SK-N-SH treated with all-trans-retinoic acid at 6 μM for 48 hours (cell line): ENCODE measurements at regions not wholly inside any gene's neighbourhood (a gene's known extent, or its start where the extent isn't known, plus 50 kb on each side); places are given as distances from the start of the nearest gene placed in this dataset.

ENCODE experiments used
- ATAC-seq: fragments of 200-7000 bp; cut with Tn5 transposase; 3 replicates; pipeline ENCODE4 v1.9.1; 2020; ENCODE audit warnings: mild to moderate bottlenecking, moderate library complexity
- ARNTL ChIP-seq: fragments of 450-650 bp; formaldehyde crosslinking; IDR thresholded peaks from 2 replicates; pipeline ENCODE4 v1.5.0; 2020; ENCODE audit warnings: low read depth, mild to moderate bottlenecking, moderate library complexity, borderline replicate concordance
- BACH2 ChIP-seq: fragments of 250-450 bp; sonication (Bioruptor Pico); IDR thresholded peaks from 2 replicates; pipeline ENCODE4 v1.9.0; 2021; ENCODE audit warnings: mild to moderate bottlenecking, borderline replicate concordance
- CSDC2 ChIP-seq: fragments of 250-450 bp; sonication (Bioruptor Pico); IDR thresholded peaks from 2 replicates; pipeline ENCODE4 v1.5.0; 2020; ENCODE audit warnings: mild to moderate bottlenecking, moderate library complexity
- CSRNP3 ChIP-seq: fragments of 250-450 bp; sonication (Bioruptor Pico); IDR thresholded peaks from 2 replicates; pipeline ENCODE4 v1.5.1; 2021; ENCODE audit warnings: mild to moderate bottlenecking, moderate library complexity
- ESRRG ChIP-seq: fragments of 250-450 bp; sonication (Bioruptor Pico); IDR thresholded peaks from 2 replicates; pipeline ENCODE4 v1.6.1; 2021; ENCODE audit warnings: mild to moderate bottlenecking
- GLIS3 ChIP-seq: fragments of 250-450 bp; sonication (Bioruptor Pico); IDR thresholded peaks from 2 replicates; pipeline ENCODE4 v1.5.0; 2020; ENCODE audit warnings: mild to moderate bottlenecking, moderate library complexity
- ISL1 ChIP-seq: fragments of 250-450 bp; sonication (Bioruptor Pico); IDR thresholded peaks from 2 replicates; pipeline ENCODE4 v2.1.2; 2022; ENCODE audit warnings: mild to moderate bottlenecking, moderate library complexity
- OSR1 ChIP-seq: fragments of 250-450 bp; sonication (Bioruptor Pico); IDR thresholded peaks from 2 replicates; pipeline ENCODE4 v1.8.0; 2022; ENCODE audit warnings: moderate library complexity, mild to moderate bottlenecking, inconsistent platforms
- PATZ1 ChIP-seq: fragments of 250-450 bp; sonication (Bioruptor Pico); IDR thresholded peaks from 2 replicates; pipeline ENCODE4 v1.8.0; 2020; ENCODE audit warnings: mild to moderate bottlenecking, moderate library complexity, borderline replicate concordance
- PPARA ChIP-seq: fragments of 250-450 bp; sonication (Bioruptor Pico); IDR thresholded peaks from 2 replicates; pipeline ENCODE4 v1.5.0; 2020; ENCODE audit warnings: mild to moderate bottlenecking, borderline replicate concordance
- SNAI2 ChIP-seq: fragments of 250-450 bp; sonication (Bioruptor Pico); IDR thresholded peaks from 2 replicates; pipeline ENCODE4 v1.5.0; 2020; ENCODE audit warnings: mild to moderate bottlenecking, moderate library complexity
- TCF4 ChIP-seq: fragments of 250-450 bp; sonication (Bioruptor Pico); IDR thresholded peaks from 2 replicates; pipeline ENCODE4 v1.8.0; 2021; ENCODE audit warnings: mild to moderate bottlenecking, moderate library complexity, borderline replicate concordance
- TOX ChIP-seq: fragments of 250-450 bp; sonication (Bioruptor Pico); IDR thresholded peaks from 2 replicates; pipeline ENCODE4 v1.8.0; 2021; ENCODE audit warnings: mild to moderate bottlenecking, moderate library complexity, borderline replicate concordance
- TSHZ2 ChIP-seq: fragments of 250-450 bp; sonication (Bioruptor Pico); IDR thresholded peaks from 2 replicates; pipeline ENCODE4 v1.5.0; 2020; ENCODE audit warnings: mild to moderate bottlenecking, moderate library complexity
- ZC3H10 ChIP-seq: fragments of 250-450 bp; sonication (Bioruptor Pico); IDR thresholded peaks from 2 replicates; pipeline ENCODE4 v1.5.1; 2021; ENCODE audit warnings: mild to moderate bottlenecking, moderate library complexity
- ZFP30 ChIP-seq: fragments of 450-650 bp; formaldehyde crosslinking; IDR thresholded peaks from 2 replicates; pipeline ENCODE4 v1.5.0; 2022; ENCODE audit warnings: mild to moderate bottlenecking, moderate library complexity
- ZNF565 ChIP-seq: fragments of 450-650 bp; formaldehyde crosslinking; conservative IDR thresholded peaks from 2 replicates; pipeline ENCODE4 v1.5.0; 2020; ENCODE audit warnings: low read depth, mild to moderate bottlenecking, moderate library complexity
- ZNF70 ChIP-seq: fragments of 450-650 bp; formaldehyde crosslinking; IDR thresholded peaks from 2 replicates; pipeline ENCODE4 v1.5.0; 2020; ENCODE audit warnings: mild to moderate bottlenecking, moderate library complexity
- ZNF8 ChIP-seq: fragments of 450-650 bp; formaldehyde crosslinking; IDR thresholded peaks from 2 replicates; pipeline ENCODE4 v1.5.0; 2020; ENCODE audit warnings: mild to moderate bottlenecking, moderate library complexity
- TF ChIP-seq, protein P1 (sequence below): fragments of 250-450 bp; sonication (Bioruptor Pico); IDR thresholded peaks from 2 replicates; pipeline ENCODE4 v1.5.1; 2020; ENCODE audit warnings: low read depth, mild to moderate bottlenecking, moderate library complexity
- TF ChIP-seq, protein P2 (sequence below): fragments of 250-450 bp; sonication (Bioruptor Pico); IDR thresholded peaks from 2 replicates; pipeline ENCODE4 v1.8.0; 2021; ENCODE audit warnings: low read depth, mild to moderate bottlenecking, moderate library complexity, borderline replicate concordance

DNA sequence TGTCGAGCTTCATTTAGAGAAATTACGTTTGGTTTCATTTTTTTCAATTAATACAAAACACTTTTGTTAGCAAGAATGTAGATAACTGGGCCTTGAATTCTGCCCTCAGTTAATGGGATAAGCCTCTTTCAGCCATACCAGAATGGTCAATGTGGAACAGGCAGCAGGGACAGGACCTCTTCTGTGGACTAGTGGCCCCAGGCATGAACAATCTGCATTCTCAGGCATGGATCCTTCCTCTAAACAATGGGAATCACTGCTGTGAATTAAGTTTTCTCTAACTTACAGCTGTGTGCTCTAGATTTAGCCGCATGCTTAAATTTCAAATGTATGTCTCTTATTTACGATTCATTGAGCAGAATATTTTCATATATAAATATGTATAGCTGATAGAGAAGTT, 237.7 kb upstream of the PRKCQ start (continued):
- TF ChIP-seq ARNTL (CRISPR knock-in tag), result no peak

DNA sequence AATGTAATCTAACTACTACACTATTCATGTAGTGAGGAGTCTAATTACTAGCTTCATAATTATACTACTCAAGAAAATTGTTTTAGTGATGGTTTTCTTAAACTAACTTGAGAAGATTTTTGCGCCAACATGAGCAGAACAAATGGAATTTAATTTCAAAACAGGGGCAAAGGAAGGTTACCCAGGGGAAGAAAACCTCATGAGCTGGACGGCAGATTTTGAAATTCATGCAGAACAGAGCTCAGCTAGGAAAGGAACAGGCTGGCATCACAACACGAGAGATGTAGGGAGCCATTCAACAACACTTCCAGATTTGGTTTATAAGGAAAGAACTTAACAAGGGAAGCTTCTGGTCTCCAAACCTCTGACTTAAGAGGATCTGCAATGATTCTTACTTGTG, 235.3 kb upstream of the PRKCQ start:
- TF ChIP-seq ESRRG (CRISPR knock-in tag), result no peak
- no peak for TF ChIP-seq TCF4 (CRISPR knock-in tag)
- TF ChIP-seq GLIS3, result no peak
- TF ChIP-seq ARNTL (CRISPR knock-in tag), result no peak
- no peak for TF ChIP-seq TOX (CRISPR knock-in tag)
- TF ChIP-seq, protein P1, sequence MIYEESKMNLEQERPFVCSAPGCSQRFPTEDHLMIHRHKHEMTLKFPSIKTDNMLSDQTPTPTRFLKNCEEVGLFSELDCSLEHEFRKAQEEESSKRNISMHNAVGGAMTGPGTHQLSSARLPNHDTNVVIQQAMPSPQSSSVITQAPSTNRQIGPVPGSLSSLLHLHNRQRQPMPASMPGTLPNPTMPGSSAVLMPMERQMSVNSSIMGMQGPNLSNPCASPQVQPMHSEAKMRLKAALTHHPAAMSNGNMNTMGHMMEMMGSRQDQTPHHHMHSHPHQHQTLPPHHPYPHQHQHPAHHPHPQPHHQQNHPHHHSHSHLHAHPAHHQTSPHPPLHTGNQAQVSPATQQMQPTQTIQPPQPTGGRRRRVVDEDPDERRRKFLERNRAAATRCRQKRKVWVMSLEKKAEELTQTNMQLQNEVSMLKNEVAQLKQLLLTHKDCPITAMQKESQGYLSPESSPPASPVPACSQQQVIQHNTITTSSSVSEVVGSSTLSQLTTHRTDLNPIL (CRISPR knock-in tag), result no peak
- TF ChIP-seq ISL1 (CRISPR knock-in tag), result no peak
- TF ChIP-seq, protein P2, sequence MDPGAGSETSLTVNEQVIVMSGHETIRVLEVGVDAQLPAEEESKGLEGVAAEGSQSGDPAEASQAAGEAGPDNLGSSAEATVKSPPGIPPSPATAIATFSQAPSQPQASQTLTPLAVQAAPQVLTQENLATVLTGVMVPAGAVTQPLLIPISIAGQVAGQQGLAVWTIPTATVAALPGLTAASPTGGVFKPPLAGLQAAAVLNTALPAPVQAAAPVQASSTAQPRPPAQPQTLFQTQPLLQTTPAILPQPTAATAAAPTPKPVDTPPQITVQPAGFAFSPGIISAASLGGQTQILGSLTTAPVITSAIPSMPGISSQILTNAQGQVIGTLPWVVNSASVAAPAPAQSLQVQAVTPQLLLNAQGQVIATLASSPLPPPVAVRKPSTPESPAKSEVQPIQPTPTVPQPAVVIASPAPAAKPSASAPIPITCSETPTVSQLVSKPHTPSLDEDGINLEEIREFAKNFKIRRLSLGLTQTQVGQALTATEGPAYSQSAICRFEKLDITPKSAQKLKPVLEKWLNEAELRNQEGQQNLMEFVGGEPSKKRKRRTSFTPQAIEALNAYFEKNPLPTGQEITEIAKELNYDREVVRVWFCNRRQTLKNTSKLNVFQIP (CRISPR knock-in tag), result no peak
- TF ChIP-seq ZNF8 (CRISPR knock-in tag), result no peak
- TF ChIP-seq ZNF70, result no peak
- TF ChIP-seq OSR1 (CRISPR knock-in tag), result no peak
- no peak for TF ChIP-seq ZC3H10
- TF ChIP-seq CSRNP3 (CRISPR knock-in tag), result no peak
- no peak for TF ChIP-seq BACH2 (CRISPR knock-in tag)
- TF ChIP-seq SNAI2 (CRISPR knock-in tag), result no peak
- TF ChIP-seq PATZ1, result no peak
- ATAC-seq, result no peak

DNA sequence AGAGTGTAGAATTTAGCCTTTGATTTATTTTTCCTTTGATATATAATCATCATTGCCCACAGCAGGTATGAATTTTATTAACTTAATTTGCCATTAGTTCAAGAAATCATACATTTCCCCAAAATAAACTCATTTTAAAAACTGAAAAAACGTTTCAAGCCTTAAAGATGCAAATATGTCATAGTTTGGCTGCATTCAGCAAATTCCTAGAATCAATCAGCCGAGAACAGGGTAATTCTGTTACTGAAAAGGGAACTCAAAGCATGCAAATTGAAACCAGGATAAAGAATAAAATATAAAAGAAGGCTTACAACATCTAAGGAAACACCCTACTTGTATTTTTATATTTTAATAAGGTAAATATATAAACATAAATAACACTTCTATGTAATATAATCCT, 233.8 kb upstream of the PRKCQ start:
- ATAC-seq, result no peak

More for the DNA sequence above, 233.8 kb upstream of the PRKCQ start:
- no peak for TF ChIP-seq OSR1 (CRISPR knock-in tag)
- no peak for TF ChIP-seq SNAI2 (CRISPR knock-in tag)
- no peak for TF ChIP-seq ARNTL (CRISPR knock-in tag)
- TF ChIP-seq CSRNP3 (CRISPR knock-in tag), result no peak
- no peak for TF ChIP-seq ISL1 (CRISPR knock-in tag)
- TF ChIP-seq GLIS3, result no peak
- no peak for TF ChIP-seq PATZ1
- TF ChIP-seq, protein P1 (CRISPR knock-in tag), result no peak
- no peak for TF ChIP-seq ZNF70
- TF ChIP-seq ZFP30 (CRISPR knock-in tag), result no peak
- TF ChIP-seq TSHZ2 (CRISPR knock-in tag), result no peak
- TF ChIP-seq PPARA, result no peak
- no peak for TF ChIP-seq ZNF565 (CRISPR knock-in tag)
- TF ChIP-seq ZNF8 (CRISPR knock-in tag), result no peak
- TF ChIP-seq CSDC2, result no peak
- TF ChIP-seq, all 23 proteins: peak for 0
